ENCODE measurements at regions not wholly inside any gene's neighbourhood (a gene's known extent, or its start where the extent isn't known, plus 50 kb on each side); places are given as distances from the start of the nearest gene placed in this dataset.

DNA sequence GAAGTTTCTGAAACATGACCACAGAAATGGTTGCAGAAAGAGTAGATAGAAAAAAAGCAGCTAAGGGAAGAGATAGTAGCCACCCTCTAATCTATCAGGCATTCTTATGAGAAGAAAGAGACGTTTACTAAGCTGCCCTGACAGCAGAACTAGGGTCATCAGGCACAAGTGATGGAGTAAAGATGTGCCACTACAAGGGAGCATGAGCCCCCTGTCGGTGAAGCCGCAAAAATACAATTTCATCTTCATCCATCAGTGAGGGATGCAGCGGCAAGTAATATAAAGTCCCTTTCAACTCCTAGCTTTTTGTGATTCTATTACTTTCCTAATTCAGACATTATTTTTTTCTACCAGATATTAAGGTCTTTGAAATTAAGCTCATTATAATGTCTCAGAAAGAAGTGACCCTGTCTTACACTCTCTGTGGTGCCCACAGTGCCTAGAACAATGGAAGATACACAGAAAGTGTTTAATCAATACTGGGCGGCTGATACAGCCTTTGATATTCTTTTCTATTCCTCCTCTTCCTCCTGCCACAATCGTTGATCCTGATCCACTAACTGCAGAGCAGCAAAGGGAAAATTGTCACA is 651.6 kb downstream of the NTRK3 start:
- no peak overlapping the region for H3K4me3 ChIP-seq (ENCODE audit: low read length)
- TF ChIP-seq, protein P1, sequence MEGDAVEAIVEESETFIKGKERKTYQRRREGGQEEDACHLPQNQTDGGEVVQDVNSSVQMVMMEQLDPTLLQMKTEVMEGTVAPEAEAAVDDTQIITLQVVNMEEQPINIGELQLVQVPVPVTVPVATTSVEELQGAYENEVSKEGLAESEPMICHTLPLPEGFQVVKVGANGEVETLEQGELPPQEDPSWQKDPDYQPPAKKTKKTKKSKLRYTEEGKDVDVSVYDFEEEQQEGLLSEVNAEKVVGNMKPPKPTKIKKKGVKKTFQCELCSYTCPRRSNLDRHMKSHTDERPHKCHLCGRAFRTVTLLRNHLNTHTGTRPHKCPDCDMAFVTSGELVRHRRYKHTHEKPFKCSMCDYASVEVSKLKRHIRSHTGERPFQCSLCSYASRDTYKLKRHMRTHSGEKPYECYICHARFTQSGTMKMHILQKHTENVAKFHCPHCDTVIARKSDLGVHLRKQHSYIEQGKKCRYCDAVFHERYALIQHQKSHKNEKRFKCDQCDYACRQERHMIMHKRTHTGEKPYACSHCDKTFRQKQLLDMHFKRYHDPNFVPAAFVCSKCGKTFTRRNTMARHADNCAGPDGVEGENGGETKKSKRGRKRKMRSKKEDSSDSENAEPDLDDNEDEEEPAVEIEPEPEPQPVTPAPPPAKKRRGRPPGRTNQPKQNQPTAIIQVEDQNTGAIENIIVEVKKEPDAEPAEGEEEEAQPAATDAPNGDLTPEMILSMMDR (IDR thresholded peaks at IDR 0.05; ENCODE audit: insufficient read depth, low read depth, low read length, missing control alignments), result peak; percentile 49
- peak; percentile 41 for DNase-seq (ENCODE audit: low read depth)

DNA sequence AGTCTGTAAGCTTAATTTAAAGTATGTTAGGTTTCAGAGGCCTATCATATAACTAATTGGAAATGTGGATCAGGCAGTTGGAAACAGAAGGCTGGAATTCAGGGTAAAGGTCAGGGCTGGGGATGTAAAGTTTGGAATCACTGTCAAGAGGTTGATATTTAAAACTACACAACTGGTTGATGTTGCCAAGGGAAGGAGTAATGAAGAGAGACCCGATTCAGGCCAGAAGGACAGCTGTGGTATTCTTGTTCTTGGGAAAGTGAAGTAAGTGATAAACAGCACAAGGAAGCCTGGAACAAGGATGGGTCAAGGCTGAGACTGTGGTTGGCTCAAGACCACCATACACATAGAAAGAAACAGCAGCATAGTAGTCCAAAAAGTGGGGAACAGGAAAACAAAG is 654.2 kb downstream of the NTRK3 start:
- DNase-seq (ENCODE audit: low read depth), result no peak
- TF ChIP-seq, protein P1 (IDR thresholded peaks at IDR 0.05; ENCODE audit: insufficient read depth, low read depth, low read length, missing control alignments), result no peak
- no peak overlapping the region for H3K4me3 ChIP-seq (ENCODE audit: low read length)

DNA sequence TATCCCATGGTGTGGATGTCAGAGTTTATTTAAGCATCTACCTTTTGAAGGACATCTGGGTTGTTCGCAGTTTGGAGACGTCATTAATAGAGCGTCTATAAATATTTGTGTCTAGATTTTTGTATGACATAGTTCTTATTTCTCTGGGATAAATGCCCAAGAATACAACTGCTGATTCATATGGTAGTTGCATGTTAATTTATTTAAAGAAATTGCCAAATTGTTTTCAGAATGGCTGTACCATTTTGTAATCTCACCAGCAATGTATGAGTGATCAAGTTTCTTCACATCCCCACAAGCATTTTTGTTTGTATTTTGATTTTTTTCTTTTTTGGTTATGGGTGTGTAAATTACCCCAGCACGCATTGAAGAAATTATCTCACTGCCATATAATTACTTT is 656.9 kb downstream of the NTRK3 start:
- no peak overlapping the region for H3K4me3 ChIP-seq (ENCODE audit: low read length)
- DNase-seq (ENCODE audit: low read depth), result no peak
- TF ChIP-seq, protein P1 (IDR thresholded peaks at IDR 0.05; ENCODE audit: insufficient read depth, low read depth, low read length, missing control alignments), result no peak

DNA sequence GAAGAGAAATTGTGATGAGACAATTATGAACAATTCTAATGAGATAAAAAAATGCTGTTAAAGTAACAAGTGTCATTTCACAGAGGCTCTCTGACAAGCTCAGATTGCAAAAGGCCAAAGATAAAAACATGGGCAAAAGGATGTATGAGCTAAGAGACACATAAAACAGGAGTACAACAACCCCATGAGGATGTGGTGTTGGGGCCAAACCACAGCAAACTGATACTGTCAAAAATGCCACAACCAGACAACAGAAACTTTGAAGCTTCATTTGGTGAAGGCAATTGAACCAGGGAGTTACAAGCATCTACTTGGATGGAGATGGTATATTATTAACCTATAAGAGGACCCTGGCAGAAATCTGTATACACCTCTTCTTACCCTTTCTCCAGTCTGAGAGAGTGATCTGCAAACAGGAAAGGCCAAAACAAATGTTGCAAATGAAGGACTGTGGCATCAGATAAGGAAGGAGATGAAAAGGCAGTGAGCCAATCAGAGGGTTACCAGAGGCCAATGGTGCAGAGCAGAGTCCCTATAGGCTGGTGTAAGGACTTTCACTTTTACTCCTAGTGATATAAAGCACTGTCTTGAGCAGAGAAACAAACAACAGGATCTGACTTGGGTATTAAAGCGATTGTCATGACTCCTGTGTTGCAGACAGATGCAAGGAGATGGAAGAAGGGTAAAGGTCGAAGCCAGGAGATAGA is 659.0 kb downstream of the NTRK3 start:
- TF ChIP-seq, protein P1 (IDR thresholded peaks at IDR 0.05; ENCODE audit: insufficient read depth, low read depth, low read length, missing control alignments), result no peak
- no peak overlapping the region for H3K4me3 ChIP-seq (ENCODE audit: low read length)
- no peak for DNase-seq (ENCODE audit: low read depth)

DNA sequence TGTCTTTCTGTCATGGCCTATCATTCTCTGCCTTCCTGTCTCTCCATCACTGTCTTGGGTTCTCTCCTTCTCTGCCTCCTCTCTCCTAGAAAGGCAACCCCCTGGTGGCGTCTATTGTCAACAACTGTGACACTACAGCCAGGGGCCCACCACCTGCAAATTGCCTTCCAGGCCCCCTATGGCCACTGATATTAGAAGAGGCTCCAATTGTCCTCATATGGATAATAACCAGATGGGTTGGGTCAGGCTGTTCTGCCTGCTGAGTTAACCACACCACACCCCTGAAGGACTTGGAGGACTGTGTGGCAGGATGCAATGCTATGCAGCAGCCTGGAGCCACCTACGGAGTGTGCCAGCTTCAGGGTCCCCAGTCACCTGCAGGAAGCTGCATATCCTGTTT is 665.0 kb downstream of the NTRK3 start:
- DNase-seq (ENCODE audit: low read depth), result no peak
- no peak overlapping the region for H3K4me3 ChIP-seq (ENCODE audit: low read length)
- TF ChIP-seq, protein P1 (IDR thresholded peaks at IDR 0.05; ENCODE audit: insufficient read depth, low read depth, low read length, missing control alignments), result no peak

DNA sequence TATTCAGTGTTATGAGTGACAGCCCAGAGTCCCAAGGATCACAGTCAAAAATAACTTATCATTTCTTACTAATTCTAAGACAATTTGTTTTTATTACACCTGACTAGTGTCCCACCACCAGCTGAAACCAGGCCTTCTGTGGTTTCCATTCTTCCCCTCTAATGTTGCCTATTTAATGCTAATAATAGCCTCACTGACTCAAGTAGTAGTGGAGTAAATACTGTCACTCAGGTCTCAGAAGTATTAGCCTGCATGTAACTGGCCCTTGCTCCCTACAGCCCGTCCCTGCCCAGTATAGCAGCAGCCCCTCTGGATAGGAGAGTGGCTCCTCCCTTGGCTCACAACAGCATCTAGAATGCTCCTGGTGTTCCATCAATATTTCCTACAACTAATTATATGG is 665.5 kb downstream of the NTRK3 start:
- TF ChIP-seq, protein P1 (IDR thresholded peaks at IDR 0.05; ENCODE audit: insufficient read depth, low read depth, low read length, missing control alignments), result no peak
- no peak overlapping the region for H3K4me3 ChIP-seq (ENCODE audit: low read length)
- no peak for DNase-seq (ENCODE audit: low read depth)

DNA sequence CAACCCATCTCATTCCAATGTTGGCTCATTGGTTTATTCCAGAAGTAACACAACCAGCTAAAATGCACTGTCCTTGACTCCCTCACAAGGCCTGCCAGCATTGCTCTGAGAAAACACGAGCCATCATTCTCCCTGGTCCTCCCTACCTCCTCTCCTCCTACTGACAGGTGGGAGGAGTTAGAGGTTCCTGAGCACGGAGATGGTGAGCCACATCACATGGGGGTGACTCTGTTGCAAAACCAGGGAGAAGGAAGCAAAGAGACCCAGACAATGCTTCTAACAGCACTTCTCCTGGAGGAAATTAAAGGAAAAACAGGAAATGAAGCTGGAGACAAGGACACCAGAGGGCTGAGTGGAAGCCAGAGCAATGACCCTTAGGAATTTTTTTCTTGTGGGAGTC is 667.4 kb downstream of the NTRK3 start:
- no peak overlapping the region for H3K4me3 ChIP-seq (ENCODE audit: low read length)
- TF ChIP-seq, protein P1 (IDR thresholded peaks at IDR 0.05; ENCODE audit: insufficient read depth, low read depth, low read length, missing control alignments), result no peak
- DNase-seq (ENCODE audit: low read depth), result no peak

Measured in epithelial cell of esophagus (primary cell).